K562 (cell line): ENCODE measurements at regions not wholly inside any gene's neighbourhood (a gene's known extent, or its start where the extent isn't known, plus 50 kb on each side); places are given as distances from the start of the nearest gene placed in this dataset.

Experiments
- ATF1 ChIP-seq, 2 experiments: fragments of 450-650 bp in 1 of 2; IDR thresholded peaks; 2 replicates each; pipeline ENCODE4 v1.6.1; 2016; ENCODE audit warnings: missing compliant biosample characterization in 1 of 2, missing genetic modification characterization in 1 of 2
- HMG20A ChIP-seq: fragments of 450-650 bp; formaldehyde crosslinking; conservative IDR thresholded peaks from 2 replicates; pipeline ENCODE4 v1.4.0; 2020; ENCODE audit warnings: mild to moderate bottlenecking, mixed read lengths
- KDM1A ChIP-seq, 2 experiments: fragments of 450-650 bp; IDR thresholded peaks; 2 replicates each; pipeline ENCODE4 v1.6.1; 2016; ENCODE audit warnings: mild to moderate bottlenecking in 2 of 2
- SP2 ChIP-seq: IDR thresholded peaks from 2 replicates; pipeline ENCODE4 v1.6.1; 2011; ENCODE audit warnings: mild to moderate bottlenecking, low read depth, low read length, moderate library complexity; ENCODE audit not compliant: poor library complexity, severe bottlenecking; ENCODE audit errors: extremely low read depth
- TBL1XR1 ChIP-seq, 2 experiments: IDR thresholded peaks; 2 replicates each; pipeline ENCODE4 v1.6.1; 2012; ENCODE audit warnings: improper control_type of control experiment in 2 of 2, low read length in 2 of 2, mild to moderate bottlenecking in 1 of 2

DNA sequence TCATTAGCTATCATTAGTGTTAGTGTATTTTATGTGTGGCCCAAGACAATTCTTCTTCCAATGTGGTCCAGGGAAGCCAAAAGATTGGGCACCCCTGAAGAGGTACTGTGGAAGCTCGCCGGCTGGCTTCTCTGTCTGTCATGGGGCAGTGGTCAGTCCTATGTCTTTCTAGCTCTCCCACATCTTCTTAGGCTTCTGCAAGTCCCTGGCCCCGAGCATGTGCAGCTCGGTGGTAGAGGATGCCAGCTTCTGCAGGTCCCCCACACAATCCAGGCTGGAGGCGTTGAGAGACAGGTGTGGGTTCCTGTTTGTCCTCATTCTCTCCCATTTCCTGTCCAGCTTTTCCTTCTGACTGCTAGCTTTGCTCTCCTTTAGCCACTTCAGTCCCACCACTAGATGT is 134.1 kb upstream of the NALF2 start:
- TF ChIP-seq ATF1 (CRISPR knock-in tag; IDR thresholded peaks at IDR 0.05) (no peak), ATF1 (tag; IDR thresholded peaks at IDR 0.05) (no peak), TBL1XR1 (IDR thresholded peaks at IDR 0.05; ENCODE audit: low read length in 2 of 2) (no peak), KDM1A (IDR thresholded peaks at IDR 0.05) (no peak), SP2 (no peak), HMG20A (no peak)
